ENCODE measurements at regions not wholly inside any gene's neighbourhood (a gene's known extent, or its start where the extent isn't known, plus 50 kb on each side); places are given as distances from the start of the nearest gene placed in this dataset.

- no peak for DNase-seq (ENCODE audit: low spot score)
These were observed 95.4 kb upstream of the KLHL25 start for GRCh38 chr15:85889956-85890619.

DNA sequence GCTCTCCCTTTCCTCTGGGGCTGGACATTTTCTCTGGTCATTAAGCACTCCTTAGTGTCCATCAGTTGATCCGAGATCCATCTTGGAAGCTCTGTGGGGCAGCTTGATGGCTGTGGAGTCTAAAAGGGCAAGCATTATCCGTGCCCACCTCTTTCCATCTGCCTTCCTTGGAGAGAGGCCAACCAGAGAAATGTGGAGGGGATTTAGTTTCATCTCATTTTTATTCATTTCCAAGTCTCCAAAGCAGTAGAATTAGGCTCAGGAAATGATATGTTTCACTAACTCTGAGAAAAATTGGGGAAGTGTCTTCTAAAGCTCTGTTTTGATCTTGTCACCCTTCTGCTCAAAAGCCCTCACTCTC lies 95.9 kb upstream of the KLHL25 start:
- no peak for DNase-seq (ENCODE audit: low spot score)

DNA sequence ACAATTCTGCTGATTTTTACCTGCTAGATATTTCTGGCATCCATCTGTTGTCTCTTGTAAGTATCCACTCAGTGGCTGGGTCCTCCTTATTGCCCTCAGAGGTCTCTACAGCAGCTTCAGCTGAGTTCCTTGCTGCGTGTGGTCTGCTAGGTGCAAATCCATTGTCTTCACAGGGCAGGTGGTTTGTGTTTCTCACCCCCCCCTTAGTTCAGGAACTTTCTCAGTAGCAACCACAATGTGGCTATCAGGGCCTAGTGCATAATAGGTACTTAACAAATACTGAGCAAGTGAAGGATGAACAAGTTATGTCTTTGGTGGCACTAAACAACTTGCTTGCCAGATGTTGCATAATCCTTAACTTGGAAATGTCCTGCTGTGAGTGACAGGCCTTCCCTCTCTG lies 96.7 kb upstream of the KLHL25 start:
- DNase-seq (ENCODE audit: low spot score) = no peak

DNA sequence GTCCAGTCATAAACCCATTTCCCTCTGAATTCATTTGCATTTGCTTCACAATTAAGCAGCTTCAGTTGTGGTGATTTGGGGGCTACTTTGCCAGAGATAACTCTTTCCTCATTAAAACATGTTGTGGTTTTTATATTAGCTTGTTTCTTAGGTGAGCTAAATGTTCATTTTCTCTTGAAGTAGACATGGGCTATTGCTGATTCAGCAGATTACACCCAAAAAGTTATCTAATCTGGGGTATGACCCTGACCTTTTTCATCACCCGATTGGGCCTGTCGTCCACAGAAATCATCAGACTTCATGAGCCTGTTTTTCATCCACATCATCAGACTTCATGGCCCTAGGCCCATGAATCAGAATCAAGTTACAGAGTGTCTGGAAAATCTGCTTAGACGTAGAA lies 97.5 kb upstream of the KLHL25 start:
- DNase-seq (ENCODE audit: low spot score) = peak; percentile 80

GRCh38 chr15:85897207-85897894 lies 102.6 kb upstream of the KLHL25 start:
- DNase-seq (ENCODE audit: low spot score) = peak; percentile 50

DNA sequence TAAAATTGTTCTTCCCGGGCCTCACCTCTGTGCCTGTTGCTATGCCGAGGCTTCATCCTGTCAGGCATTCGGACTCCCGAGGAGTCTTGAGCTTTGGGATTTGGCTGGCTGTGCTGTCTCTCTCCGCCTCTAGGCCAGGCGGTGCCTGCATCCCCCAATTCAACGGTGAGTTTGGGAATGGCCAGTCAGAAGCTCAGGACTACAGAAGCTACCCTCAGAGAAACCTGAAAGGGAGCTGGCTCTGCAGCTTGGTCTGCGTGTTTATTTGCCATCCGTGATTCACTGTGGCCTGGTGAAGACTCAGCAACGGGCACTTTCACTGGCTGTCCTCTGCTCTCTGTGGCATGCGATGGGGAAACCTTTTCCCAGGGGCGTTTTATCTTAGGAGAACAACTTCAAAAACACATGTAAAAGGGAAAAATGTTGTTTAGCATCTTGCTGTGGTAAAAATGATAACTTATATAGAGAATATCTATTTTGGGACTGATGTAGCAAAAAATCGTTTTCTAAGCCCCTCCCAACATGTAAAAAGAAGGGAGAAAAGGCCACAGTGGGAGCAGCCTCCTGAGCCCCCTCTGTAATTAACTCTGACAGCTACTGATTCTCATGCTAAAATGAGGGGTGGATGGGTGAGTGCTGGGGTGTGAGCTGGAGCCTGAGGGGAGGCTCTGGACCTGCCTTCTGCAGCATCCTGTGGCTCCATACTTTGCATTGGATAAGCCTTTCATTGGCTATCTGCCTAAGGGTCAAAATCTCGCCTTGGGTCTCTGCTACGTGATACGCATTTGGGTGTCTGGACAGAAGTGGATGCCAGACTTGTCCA lies 103.4 kb upstream of the KLHL25 start:
- peak; percentile 52 for DNase-seq (ENCODE audit: low spot score)

GRCh38 chr15:85899927-85900326 lies 105.2 kb upstream of the KLHL25 start:
- no peak for DNase-seq (ENCODE audit: low spot score)

GRCh38 chr15:85905751-85906450 lies 111.2 kb upstream of the KLHL25 start:
- no peak for DNase-seq (ENCODE audit: low spot score)

DNA sequence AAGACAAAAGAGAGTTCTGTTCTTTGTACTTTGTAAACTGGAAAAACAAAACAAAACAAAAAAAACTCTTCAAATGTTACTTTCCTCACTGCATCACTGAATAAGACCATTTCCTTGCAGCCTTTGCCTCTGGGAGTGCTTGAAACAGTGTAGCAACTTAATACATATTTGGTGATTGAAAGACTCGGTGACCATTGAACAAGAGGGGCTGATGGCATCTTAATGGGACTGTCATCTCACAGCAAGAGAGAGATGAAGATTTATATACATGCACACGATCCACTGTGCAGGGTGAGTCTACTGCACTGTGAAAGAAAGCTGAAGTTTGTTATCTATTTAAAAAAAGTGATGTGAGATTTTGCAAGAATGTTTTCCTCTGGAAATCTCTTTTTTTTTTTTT lies 111.9 kb upstream of the KLHL25 start:
- DNase-seq (ENCODE audit: low spot score) = no peak

GRCh38 chr15:85910834-85911233 lies 116.1 kb upstream of the KLHL25 start:
- DNase-seq (ENCODE audit: low spot score) = no peak

- no peak for DNase-seq (ENCODE audit: low spot score)
These were observed 118.7 kb upstream of the KLHL25 start for GRCh38 chr15:85913461-85913860.

GRCh38 chr15:85920956-85921355 lies 126.2 kb upstream of the KLHL25 start:
- DNase-seq (ENCODE audit: low spot score) = no peak

DNA sequence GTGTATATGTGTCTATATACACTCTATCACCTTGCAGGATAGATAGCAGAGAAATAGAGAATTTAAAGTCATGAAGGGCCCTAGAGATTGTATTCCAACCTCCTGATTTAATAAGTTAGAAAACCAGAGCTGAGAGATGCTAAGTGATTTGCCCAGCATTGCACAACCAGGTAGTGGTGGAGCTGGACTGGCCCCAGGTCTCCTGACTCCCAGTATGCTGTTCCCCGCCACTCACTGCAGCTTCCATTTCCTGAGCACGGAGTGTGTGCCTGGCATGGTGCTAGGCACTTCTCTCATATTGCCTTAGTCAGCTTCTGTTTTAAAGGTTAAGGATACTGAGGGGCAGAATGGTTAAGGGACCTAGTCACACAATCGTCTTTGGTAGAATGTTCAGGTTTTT lies 129.4 kb upstream of the KLHL25 start:
- DNase-seq (ENCODE audit: low spot score) = no peak

DNA sequence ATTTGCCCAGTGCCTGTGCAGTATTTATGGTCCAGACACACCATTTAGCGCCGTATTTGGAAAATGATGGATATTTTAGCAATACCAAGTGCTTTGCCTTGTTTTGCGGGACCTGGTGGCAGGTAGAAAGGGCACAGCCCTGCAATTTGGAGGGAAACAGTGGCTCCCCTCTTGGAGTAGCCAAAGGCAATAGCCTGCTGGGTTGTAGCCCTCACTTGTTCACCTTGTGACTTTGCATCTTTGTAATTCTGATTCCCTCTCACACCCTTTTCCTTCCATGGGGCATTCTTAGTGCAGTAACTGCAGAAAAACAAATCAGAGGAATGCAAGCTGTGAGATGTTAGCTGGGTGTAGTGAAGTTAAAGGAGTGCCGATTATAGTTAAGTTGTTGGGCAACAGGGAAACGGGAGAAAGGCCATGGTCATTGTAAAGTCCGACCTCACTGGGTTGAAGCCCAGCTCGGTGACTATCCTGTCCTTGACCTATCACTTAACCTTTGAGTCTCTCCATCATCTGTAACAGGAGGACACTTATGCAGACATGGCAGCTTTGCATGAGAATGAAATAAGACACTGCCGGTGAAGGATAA lies 131.0 kb upstream of the KLHL25 start:
- no peak for DNase-seq (ENCODE audit: low spot score)

GRCh38 chr15:85926834-85927233 lies 132.1 kb upstream of the KLHL25 start:
- DNase-seq (ENCODE audit: low spot score) = no peak

- no peak for DNase-seq (ENCODE audit: low spot score)
These were observed 133.3 kb upstream of the KLHL25 start for GRCh38 chr15:85927931-85928537.

- DNase-seq (ENCODE audit: low spot score) = no peak
These were observed 135.1 kb upstream of the KLHL25 start for GRCh38 chr15:85929786-85930185.

DNA sequence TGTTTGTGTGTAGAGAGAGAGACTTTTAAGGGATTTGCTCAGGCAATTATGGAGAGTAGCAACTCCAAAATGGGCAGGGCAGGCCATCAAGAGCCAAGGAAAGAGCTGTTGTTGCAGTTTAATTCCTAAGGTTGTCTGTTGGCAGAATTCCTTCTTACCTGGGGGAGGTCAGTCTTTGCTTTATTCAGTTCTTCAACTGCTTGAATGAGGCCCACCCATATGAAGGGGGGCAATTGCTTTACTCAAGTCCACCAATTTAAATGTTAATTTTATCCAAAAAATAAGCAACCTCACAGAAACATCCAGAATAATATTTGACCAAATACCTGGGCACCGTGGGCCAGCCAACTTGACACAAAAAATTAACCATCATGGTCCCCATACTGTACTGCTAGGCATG lies 137.7 kb upstream of the KLHL25 start:
- no peak for DNase-seq (ENCODE audit: low spot score)

- DNase-seq (ENCODE audit: low spot score) = no peak
These were observed 140.0 kb upstream of the KLHL25 start for GRCh38 chr15:85934691-85935090.

DNA sequence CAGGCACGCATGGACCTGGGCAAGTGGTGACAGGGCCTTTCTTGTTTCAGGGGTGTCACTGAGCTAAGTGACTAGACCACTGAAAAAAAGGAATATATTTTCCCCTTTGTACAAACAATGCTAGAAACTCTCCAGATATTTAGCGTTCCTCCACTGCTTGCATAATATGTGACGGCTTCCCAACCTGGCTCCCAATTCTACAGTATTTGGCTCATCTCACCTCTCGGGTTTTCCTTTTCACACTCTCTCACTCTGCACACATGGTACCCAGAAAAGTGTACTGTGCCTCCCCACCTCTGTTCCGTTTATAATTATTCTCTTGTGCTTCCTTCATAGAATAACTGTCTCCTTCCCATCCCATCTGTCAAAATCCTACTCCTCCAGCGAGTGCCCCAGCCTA lies 140.5 kb upstream of the KLHL25 start:
- no peak for DNase-seq (ENCODE audit: low spot score)

GRCh38 chr15:85937661-85938060 lies 142.0 kb upstream of the AGBL1 start:
- no peak for DNase-seq (ENCODE audit: low spot score)
